Left renal pelvis (tissue), 4 donors: ENCODE measurements at regions not wholly inside any gene's neighbourhood (a gene's known extent, or its start where the extent isn't known, plus 50 kb on each side); places are given as distances from the start of the nearest gene placed in this dataset.

Experiments
- DNase-seq, 4 donors: peaks; one replicate each; pipeline ENCODE4 v3.0.0-alpha.2; 2013; ENCODE audit warnings: low read depth in 4 of 4, low spot score in 3 of 4

DNA sequence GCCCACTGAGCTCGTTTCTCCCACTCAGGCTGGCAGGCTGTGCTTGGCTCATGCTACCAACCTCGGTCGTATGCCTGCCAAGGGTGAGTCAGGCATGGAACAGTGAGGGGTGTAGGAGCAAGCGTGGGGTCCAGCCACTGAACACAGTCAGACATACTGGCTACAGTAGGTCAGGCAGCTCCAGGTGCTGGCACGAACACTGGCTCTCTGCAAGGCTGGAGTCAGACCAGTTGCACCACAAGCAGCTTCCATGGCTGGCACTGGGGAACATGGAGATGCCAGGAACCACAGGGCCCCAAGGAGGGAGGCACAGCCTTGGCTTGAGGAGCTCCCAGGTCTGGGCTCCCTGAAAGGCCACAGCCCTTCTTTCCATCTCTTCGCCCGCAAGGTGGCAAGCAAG is 410.7 kb upstream of the KIRREL3 start:
- DNase-seq = no peak

DNA sequence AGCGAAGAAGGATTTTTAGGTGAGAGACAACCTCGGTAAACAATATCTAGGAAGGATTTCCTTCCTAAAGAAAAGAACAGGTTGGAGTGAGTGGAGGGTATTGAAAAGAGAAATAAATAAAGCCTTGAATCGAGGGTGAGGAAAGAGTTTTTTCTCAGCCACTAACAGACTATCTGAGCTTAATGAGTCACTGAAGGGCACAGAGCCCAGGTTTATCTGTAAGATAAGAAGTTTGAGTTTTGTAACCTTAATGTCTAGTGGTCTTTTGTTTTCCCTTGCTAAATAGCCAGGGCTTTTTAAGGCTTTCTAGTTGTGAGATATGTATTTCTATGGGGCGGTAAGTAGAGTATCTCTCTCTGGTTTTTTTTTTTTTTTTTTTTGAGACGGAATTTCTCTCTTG is 394.5 kb upstream of the KIRREL3 start:
- no peak for DNase-seq

DNA sequence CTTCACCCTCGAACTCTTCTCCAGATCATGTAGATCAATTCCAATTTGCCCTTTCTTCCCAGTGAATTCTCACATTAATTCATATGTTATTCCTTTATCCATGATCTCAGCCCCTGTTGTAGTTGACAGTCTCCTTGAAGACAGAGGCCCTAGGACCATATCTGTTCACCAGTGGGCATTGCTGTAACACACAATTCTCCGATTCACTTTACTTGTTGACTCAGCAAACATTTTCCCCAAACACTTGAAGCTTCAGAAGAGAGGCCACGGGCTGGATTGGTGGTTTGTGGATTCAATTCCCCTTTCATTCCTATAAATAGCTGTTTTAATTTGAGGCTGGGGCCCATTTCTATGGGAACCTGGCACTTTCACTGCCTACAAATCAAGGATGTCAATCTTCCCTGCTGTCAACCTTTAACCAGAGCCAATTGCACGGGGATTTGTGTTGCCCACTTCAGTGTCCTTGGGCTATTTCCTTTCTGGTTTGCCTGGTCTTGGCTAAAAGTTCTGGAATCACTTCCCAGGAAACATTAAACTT is 393.0 kb upstream of the KIRREL3 start:
- no peak for DNase-seq

DNA sequence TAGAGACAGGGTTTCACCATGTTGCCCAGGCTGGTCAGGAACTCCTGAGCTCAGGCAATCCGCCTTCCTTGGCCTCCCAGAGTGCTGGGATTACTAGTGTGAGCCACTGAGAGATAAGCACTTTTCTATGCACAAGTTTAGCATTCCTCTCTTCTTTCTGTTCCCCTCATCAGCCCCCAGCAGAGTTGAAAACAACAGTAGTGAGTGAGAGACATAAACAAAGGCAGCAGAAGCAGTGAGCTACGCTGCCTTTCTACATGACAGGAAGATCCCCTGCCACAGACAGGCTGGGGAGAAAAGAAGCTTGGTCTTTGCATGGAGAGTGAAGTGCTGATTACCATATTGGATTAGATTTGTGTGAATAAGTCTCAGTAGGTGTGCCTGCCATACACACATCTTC is 392.0 kb upstream of the KIRREL3 start:
- DNase-seq = no peak

DNA sequence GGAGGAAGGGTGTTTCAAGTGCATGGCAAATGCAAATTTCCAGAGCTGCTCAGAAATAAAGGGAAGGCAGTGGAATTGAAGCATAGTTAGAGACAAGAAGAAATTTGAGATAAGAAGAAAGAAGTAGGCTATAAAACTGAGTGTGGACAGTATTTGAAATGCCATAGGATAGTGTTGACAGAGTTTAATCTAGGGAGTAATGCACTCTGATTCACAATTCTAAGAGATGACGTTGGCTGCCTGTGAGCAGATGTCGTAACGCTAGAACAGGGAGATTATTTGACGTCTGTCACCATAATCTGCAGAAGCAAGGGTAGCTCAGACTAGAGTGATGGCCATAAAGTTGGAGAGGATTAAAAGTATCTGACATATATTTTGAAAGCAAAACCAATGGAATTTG is 389.9 kb upstream of the KIRREL3 start:
- no peak for DNase-seq

DNA sequence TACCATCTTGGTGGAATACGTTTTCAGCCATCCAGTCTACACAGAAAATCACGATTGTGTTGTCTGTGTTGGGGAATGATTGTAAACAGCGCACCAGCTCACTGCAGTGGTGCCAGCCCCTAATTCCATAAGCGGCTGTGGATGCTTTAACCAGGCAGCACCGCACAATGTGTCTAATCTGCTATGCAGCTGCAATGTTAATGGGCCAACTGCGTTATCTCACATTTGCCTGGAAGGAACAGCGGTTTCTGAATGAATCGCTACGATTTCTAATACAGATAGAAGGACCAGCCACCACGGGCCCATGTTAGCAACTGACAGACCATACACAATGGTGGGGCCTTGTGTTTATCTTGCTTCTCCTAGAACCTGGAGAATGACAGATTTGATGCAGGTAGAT is 384.5 kb upstream of the KIRREL3 start:
- no peak for DNase-seq

DNA sequence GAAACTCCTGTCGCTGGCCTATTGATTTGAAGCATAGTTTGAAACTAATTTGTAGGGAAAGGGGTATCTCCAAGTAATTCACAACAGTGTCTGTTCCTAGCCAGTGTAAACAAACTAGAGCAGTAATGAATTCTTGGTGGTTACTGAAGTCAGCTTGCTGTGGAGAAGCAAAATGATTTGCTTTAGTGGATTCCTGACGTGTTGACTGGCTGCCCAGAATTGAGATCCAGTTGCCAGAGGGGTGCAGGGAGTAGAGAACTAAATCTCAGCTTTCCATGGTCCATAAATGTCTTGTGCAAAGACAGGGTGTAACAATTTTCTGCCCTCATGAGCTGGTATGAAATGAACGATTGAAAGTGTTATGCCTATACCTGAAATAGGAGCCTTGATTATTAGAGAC is 382.5 kb upstream of the KIRREL3 start:
- no peak for DNase-seq

DNA sequence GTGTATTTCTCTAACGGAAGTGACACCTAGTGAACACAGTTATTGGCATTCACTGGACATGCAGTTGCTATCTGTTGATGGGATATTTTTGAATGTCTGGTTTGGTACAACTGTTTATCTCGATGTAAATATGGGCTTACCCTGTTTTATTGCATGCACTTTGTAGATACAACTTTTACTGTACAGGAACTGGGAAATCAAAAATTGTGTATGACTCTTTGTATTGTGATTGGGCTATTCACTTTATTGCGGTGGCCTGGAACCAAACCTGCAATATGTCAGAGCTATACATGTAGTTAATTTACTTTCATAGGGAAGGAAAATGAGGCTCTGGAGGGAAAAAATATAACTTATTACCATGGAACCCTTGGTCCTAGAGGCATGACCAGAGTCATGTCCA is 380.7 kb upstream of the KIRREL3 start:
- no peak for DNase-seq

DNA sequence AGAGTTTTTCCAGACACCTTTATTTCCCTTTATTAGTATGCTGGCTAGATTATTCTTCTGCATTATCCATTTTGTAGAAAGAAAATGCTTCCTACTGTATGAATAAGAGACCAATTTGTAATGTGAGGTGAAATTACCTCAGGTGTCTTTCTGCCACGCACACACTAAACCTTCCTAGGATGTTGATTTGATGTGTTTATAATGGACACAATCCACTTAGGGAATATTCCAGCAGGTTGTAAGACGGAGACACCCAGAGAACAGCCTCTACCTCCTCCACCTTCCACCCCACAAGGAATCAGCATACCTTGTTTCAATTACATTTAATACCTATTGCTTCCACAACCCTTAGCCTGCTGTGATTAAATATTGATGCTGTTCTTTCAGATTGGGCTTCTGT is 379.1 kb upstream of the KIRREL3 start:
- DNase-seq = no peak

DNA sequence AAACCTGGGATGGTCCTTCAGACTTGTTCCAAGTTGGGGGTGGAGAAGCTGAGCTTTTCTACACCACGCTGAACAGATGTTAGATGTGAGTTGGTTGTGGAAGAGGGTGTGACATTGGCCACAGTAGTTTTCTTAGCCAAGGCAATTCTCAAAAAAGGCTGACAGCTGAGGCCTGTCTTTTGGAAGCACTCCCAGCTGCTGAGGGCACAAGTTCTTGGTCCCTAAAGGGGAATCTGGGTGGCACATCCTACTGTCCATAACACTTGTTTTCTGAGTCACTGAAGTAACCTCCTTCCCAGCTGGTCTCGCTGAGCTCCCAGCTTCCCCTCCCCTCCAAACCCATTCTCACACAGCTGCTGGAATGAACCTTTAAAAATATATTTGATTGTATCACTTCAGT is 375.7 kb upstream of the KIRREL3 start:
- DNase-seq = no peak

DNA sequence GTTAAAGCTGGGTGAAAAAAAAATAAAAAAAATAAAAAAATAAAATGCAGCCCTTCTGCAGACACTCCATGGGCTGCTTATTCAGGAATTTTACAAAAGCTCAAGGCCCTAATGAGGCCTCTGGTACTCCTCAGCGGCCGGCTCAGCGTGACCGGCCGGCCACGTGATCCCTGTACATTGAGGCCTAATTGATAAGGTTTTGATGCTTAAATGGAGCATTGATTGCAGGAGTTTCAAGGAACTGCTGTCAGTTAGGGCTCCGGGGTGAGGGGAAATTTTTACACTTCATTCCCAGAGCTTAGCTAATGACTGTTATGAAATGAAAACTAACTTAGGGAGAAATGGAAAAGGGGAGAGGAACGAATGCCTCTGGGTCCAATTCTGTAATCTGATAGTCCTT is 368.8 kb upstream of the KIRREL3 start:
- peak in 2 of 4 donors; percentile 2 to 11 for DNase-seq

DNA sequence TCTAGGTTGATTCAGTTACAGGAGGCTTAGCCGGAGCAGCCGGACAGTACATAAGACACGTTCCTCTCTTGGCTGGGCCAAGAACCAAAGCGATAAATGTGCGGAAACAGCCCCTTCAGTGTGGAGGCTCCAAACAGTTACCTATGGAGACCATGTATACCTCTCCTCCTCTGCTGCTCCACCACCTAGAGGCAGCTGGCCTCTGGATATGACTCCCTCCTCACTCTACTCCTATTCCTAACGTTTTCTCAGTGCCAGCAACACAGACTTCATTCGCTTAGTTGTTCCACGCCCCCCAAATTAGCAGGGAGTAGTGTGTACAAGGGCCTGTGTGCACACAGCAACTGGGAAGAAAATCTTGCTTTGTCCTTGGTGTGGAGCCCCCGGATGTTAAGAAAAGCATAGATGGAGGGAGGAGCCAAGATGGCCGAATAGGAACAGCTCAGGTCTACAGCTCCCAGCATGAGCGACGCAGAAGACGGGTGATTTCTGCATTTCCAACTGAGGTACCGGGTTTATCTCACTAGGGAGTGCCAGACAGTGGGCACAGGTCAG is 362.3 kb upstream of the KIRREL3 start:
- DNase-seq = no peak

DNA sequence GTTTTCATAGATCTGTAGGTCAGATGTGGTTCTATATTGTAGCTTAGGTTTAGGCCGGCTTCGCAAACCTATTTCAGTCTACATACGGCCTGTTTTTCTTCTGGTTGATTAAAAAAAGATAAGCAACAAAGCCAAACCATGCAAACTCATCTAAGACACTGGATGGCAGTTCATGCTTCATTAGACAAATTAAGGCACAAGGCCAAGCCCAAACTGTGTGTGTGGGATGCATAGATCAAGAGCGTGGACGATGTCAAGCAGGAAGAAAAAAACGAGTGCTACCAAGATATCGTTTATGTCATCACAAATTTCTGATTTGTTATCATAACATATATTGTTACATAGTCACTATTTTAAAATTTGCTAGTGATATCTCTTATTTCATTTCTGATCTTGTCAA is 357.6 kb upstream of the KIRREL3 start:
- DNase-seq = no peak

DNA sequence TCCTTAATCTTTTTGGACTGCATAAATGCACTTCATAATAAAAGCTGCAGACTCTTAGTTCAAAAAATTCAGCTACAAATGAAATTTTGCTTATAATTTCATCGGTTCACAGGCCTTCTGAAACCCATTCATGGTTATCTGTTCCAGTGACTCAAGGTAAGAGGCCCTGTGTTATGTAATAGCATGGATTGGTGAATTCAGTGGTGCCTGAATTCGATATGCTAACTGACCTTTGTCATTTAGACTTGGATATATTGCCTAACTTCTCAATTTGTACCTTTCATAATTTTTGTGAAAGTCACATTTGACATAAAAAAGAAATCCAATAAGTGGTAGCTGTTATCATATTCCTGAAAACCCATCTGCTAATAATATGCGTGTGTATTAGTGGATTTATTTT is 349.9 kb upstream of the KIRREL3 start:
- DNase-seq = no peak

DNA sequence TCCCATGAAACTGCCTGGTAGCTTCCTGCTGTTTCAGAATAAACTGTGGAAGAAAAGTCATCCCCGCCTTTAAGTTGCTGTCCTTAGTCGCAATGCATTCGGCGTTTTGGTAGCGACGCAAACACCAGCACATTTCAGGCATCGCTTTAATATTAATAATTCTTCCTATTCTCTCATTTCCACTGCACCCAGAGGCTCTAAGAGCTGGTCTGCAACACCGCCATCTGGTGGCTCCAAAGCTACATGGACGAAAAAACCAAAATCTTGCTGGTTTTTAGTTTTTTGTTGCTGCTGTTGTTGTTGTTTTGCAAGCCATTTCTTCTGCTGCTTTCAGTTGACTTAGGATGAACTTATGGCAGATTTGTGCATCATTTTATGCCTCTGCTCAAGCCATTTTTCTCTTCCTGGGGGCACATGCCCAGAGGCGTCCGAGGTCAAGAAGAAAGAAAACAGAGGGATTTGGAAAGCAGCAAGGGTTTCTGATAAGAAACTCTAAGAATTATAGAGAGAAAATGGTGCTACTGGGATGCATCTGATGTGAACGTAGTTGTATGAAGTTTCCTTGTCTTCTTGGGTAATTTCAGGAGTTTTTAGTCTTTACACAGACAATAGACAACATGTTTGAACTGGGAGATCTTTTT is 345.4 kb upstream of the KIRREL3 start:
- peak in 1 of 4 donors; percentile 10 for DNase-seq

DNA sequence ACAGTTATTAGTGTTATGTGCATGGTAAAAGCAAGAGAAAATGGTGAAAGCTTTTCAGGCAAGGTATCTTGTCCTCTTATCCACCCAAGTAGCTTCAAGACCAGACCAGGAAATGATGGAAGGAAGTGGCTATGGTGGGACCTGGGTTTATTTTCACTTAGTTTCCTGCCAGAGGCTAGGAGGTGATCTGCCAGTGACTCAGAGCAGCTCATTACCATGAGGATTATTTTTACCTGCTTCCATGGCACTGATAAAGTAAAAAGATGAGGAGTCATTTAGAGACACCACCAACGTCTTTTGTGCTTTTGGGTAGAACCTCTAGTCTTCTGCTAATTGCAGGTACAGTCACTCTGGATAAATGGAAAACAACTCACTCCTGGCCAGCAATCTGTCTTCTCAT is 339.9 kb upstream of the KIRREL3 start:
- no peak for DNase-seq

DNA sequence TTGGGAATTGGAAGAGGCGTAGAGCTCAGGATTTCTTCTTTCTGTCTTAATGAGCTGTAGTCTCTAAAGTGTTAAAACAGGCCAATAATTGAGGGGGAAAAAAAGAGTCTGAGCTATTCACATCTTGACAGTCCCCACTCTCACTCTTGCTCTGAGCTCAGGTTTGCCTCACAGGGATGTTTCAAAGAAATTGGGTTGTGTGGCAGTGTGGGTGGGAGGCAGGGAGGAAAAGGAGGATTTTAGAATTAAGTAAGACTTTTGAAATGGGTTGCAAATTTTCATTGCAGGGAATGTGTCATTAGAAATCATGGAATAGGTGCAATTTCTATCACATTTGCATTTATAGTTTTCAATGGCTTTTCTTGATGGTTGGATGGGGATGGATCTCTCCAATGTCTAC is 338.8 kb upstream of the KIRREL3 start:
- DNase-seq = no peak

DNA sequence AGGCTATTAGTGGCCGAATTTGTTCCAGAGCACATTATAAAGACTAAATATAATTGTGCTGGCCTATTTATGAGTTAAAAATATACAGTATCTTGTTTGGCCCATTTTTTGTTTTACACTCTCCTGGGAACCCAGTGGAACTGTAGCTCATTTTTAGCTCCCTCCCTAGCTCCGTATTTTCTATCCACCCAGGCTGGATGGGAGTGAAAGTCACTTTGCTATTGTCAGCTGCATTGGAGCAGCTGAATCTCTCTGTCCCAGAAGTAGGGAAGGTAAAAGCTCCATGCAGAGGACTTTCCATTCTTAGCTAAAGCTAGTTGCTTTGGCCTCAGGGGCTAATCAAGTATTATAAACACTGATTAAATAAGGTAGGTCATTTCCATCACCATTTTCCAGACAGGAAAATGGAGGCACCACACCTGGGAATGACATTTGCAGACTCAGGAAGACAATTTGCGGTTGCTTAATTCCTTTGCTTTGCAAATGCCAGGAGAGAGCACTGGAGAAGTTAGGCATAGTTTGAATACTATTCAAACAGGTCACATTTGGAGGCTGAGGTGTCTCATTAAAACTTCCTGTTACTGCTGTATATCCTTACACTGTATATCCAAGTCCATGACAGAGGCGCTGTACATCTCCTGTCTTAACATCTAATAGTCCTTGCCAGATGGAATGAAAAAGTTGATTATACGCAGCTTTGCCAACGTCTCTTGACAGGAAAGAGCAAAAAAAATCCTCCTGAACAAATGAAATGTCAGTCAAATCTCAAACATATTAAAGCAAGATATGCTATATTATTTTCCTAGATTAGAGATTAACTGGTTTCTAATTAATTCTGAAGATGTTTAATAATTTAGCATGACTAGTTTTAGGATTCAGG is 338.1 kb upstream of the KIRREL3 start:
- DNase-seq = no peak

DNA sequence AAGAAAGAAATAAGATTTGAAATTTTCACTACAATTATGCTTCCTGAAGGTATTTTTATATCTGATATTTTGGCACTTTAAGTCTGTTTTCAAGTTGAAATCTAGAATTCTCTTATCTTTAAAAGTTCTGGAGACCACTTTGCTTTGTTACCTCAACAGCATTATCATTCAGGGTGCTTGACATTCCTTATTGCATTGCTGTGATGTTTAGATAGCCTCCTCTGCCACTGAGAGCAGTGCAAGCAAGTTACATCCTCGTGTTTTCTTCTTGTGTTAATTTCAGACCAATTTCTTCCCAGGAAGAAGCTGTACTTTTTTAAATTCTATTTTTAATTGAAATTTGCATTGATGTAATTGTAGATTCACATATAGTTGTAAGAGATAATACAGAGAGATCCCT is 333.9 kb upstream of the KIRREL3 start:
- DNase-seq = no peak

DNA sequence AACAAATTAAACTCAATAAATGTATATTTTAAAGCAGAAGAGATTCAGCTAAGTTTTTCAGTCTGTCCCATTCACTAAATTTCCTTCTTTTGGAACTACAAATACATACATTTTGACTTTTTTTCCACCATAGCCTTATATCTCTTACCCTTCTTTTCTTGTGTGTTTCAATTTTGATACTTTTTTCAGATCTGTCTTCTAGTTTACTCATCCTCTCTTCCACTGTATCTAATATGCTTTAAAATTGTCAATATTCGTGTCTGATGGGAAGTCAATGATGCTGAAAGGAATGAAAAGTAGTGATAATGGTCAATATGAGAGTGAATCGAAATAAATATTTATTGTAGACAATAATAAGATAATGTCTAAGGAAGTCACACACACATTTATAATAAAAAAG is 332.3 kb upstream of the KIRREL3 start:
- DNase-seq = no peak

DNA sequence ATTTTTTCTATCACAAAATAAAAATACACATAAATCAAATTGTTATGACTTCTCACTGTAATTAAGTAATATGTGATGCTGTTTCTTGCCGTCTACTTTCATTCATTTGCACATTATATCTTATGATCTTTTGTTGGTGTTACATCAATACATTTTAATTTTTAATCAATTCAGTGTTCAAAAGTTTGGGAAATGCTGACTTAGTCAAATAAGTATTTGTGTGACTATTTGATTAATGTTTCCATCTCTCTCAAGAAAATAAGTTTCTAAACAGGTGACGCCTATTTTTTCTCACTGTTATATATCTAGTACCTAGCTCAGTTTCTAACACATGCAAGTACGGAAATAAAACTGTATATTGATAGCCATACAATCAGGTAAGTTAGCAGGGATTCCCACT is 329.5 kb upstream of the KIRREL3 start:
- no peak for DNase-seq

DNA sequence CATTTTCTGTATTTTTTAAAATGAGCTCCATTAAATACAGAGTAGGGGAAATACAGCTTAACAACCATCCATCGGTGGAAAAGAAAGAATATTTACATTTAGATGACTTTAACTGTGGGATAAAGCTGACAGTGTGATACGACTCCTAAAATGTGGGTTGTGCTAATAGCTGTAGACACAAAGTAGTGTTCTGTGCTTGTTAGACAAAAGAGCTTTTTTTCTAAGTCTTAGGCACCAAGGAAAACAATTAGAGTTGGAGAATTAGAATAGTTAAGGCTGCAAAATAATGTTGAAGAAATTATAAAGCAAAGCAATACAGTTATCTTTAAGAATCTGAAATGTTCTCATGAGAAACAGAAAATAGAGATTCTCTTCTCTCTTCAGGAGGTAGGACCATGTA is 307.7 kb upstream of the KIRREL3 start:
- no peak for DNase-seq
